GM18505 (cell line): ENCODE measurements at regions not wholly inside any gene's neighbourhood (a gene's known extent, or its start where the extent isn't known, plus 50 kb on each side); places are given as distances from the start of the nearest gene placed in this dataset.
"Not testable (repeated sequence)": the region's sequence is repeated elsewhere in the genome, so short reads cannot be mapped to it uniquely, and the experiment has no call there.

Experiments used
- ATAC-seq: cut with Tn5 transposase; IDR thresholded peaks from one replicate; pipeline ENCODE4 v1.9.1; 2021; ENCODE audit not compliant: unreplicated experiment
- POLR2A ChIP-seq: IDR thresholded peaks from 4 replicates; pipeline ENCODE4 v1.6.1; 2011; ENCODE audit warnings: borderline replicate concordance; ENCODE audit not compliant: insufficient read depth, insufficient read length; ENCODE audit errors: extremely low read depth

DNA sequence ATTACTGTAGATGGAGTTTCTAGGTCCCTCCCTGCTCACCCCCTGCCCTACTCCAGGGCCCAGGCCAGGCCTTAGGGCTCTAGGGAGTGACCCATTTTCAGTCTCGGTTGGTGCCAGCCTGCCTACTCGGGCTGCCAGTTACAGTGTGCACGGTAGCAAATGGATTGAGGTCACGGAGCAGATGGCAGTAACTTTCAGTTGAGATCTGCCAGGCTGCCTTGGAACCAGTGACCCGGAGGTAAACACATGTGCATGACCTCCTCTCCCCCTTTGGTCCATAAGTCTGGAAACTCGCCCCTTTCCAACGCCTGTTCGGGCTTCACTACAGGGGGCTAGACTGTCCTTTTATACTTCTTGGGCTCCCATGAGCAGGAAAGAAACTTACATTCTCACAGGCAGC, 139.7 kb upstream of the TBX3 start:
- TF ChIP-seq POLR2A = no peak
- ATAC-seq = no peak

DNA sequence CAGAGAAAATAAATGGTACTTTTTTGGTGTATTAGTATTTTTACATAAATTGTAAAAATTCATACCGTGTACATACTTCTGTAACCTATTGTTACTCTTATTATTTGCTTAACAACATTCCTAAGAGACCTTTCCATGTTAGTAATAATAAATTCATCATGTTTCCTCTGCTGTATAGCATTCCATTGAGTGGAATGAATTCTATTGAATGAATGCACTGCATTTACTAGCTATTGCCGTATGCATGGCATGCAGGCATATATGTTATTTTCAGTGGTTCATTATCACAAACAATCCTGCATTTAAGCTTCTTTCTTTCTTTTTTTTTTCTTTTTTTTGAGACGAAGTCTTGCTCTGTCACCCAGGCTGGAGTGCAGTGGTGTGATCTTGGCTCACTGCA, 137.6 kb upstream of the TBX3 start:
- TF ChIP-seq POLR2A = no peak
- no peak for ATAC-seq

GRCh38 chr12:114820796-114821195, 136.8 kb upstream of the TBX3 start:
- TF ChIP-seq POLR2A = no peak
- no peak for ATAC-seq

DNA sequence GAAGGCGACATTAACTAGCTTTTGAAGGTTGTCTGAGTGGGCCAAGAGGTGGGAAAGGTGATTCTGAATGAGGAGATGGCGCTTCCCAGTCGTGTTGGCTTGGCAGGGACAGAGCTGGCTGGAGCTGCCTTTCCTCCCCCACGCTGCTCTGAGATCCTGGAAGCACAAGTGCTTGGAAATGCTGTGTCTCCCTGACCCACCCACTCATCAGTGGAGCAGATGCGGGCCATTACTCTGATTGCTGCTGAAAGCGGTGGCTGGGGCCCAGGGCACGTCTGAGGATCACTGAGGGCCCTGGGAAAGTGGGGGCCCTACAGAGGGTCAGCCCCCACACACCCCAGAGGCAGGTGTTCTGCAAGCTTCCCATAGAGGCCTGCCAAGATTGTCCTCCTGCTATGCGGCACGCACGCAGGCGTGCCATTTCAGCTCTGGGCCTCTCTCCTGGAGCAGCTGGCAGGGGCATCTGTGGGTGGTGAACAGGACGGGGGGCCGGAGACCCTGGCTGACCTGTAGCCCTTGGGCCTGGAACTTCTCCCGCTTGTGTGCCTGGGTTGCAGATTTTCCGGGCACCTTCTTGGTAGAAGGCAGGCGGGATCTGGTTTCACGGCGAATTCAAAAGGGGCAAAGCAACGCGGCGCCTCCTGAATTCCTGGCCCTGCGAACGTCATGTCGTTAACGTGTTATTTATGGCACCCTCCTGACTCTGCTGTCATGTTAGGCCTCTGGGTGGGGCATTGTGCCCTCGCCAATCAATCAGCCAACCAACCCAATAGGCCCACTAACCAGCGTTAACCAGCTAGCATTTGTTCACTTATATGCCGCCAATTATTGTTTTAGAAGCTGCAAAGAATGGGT, 133.8 kb upstream of the TBX3 start:
- no peak for TF ChIP-seq POLR2A
- no peak for ATAC-seq

GRCh38 chr12:114815026-114815795, 131.2 kb upstream of the TBX3 start:
- ATAC-seq = no peak
- no peak for TF ChIP-seq POLR2A

- ATAC-seq = no peak
- no peak for TF ChIP-seq POLR2A
Measured at GRCh38 chr12:114812858-114813761, 129.1 kb upstream of the TBX3 start.

DNA sequence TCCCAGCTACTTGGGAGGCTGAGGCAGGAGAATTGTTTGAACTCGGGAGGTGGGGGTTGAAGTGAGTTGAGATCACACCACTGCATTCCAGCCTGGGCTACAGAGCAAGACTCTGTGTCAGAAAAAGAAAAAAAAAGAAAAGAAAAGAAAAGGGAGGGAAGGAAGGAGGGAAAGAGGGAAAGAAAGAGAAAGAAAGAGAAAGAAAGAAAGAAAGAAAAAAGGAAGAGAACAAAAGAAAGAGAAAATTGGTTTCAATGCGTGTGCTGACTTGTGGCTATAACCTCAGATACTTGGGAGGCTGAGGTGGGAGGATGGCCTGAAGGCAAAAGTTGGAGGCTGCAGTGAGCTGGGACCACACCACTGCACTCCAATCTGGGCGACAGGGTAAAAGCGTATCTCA, 128.4 kb upstream of the TBX3 start:
- TF ChIP-seq POLR2A = no peak
- ATAC-seq = no peak

DNA sequence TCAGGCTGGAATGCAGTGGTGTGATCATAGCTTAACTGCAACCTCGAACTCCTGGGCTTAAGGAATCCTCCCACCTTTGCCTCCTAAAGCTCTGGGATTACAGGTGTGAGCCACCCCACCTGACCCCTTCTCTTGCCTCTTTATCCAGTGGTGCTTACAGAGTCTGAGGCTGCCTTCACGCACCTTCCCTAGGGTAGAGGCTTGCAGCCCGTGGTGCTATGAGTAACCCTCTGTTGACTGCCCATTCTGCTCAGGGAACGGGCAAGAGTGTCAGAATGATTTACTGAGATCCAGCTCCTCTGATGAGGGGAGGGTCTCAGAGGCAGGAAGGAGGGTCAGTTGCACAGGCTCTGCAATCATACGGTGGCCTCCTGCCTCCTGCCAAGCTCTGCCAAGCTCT, 125.1 kb upstream of the TBX3 start:
- no peak for ATAC-seq
- TF ChIP-seq POLR2A = no peak

DNA sequence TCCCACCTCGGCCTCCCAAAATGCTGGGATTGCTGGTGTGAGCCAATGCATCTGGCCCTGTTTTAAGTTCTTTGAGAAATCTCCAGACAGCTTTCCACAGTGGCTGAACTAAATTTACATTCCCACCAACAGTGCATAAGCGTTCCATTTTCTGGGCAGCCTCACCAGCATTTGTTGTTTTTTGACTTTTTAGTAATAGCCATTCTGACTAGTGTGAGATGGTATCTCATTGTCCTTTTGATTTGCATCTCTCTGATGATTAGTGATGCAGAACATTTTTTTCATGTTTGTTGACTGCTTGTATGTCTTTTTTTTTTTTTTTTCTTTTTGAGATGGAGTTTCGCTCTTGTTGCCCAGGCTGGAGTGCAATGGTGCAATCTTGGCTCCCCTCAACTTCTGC, 117.4 kb upstream of the TBX3 start:
- ATAC-seq = not testable (repeated sequence)

- ATAC-seq = not testable (repeated sequence)
Measured at GRCh38 chr12:114800566-114800965, 116.6 kb upstream of the TBX3 start.

DNA sequence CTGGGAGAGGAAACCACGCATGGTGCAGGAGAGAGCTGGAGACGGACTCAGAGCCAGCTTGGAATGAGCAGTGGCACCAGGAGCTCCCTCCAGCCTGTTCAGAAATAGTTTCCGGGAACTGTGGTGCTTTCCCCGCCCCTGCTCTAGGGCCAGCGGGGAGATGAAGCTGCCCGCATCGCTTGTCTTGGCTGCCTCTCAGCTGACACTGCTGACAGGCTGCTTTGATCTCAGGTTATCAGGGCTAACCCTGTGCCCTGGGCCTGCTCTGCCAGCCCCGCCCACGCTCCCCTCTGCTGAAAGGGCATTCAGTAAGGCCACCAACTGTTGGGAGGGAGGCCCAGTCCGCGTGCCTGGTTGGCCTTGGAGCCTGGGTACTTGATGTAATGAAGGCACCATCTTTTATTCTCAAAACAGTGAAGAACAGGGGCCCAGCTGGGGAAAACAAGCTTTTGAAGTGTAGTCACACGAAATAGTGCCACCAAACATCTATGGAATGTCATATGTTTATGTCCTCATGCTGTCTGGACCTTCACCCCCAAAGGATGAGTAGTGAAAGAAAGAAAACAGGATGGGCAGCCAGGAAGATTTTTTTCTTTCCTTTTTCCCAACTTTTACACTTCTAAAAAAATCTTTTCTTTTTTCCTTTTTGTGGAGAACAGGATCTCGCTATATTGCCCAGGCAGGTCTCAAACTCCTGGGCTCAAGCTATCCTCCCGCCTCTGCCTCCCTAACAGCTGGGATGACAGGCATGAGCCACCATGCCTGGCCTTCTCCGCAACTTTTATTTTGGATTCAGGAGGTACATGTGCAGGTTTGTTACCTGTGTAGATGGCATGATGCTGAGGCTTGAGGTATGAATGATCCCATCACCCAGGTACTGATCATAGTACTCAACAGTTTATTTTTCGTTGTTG, 115.9 kb upstream of the TBX3 start:
- TF ChIP-seq POLR2A = no peak
- ATAC-seq = no peak

DNA sequence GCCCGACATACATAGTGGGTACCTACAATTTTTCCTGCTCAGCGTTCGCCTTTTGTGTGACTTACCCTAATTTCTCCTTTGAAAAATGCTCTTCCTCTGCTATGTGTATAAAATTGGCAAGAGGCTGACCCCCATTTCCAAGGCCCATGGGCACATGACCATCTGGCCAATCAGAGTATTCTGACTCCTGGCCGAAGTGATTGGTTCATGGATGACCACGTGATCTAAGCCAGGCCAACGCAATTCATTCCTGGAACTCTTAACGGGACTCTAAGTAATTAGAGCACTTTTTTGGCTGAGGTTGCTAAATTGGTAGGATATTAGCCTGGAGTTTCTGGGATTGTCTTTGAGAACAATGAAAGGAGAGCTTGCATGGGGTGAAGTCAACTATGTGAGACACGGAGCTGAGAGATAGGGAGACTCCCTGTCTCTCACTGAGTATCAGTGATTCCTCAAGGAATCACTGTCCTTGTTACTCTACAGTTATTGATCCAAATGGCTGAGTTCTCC, 110.1 kb upstream of the TBX3 start:
- TF ChIP-seq POLR2A = no peak
- no peak for ATAC-seq
